ENCODE measurements at regions not wholly inside any gene's neighbourhood (a gene's known extent, or its start where the extent isn't known, plus 50 kb on each side); places are given as distances from the start of the nearest gene placed in this dataset.

GRCh38 chr3:96072226-96072625, 742.2 kb upstream of the EPHA6 start:
- TF ChIP-seq CTCF (IDR thresholded peaks at IDR 0.05; ENCODE audit: insufficient read depth, low read depth, low read length) (no peak), EZH2 (IDR thresholded peaks at IDR 0.05; ENCODE audit: insufficient read depth, low read length) (no peak)

All from astrocyte (in vitro differentiated cells and primary cell).